GM23338 (cell line): ENCODE measurements at regions not wholly inside any gene's neighbourhood (a gene's known extent, or its start where the extent isn't known, plus 50 kb on each side); places are given as distances from the start of the nearest gene placed in this dataset.

Experiments
- CTCF ChIP-seq, 2 experiments: fragments of 200-600 bp in 1 of 2; sonication (generic) in 1 of 2; conservative IDR thresholded peaks; 2 replicates each; pipeline versions ENCODE4 v1.5.1 to v1.6.1; 2016 to 2017; ENCODE audit warnings: antibody characterized with exemption in 2 of 2, low read depth in 2 of 2, mild to moderate bottlenecking in 2 of 2, moderate library complexity in 1 of 2
- EZH2 ChIP-seq: fragments of 200-600 bp; sonication (generic); IDR thresholded peaks from one replicate; pipeline ENCODE4 v1.8.0; 2017; ENCODE audit warnings: antibody characterized with exemption, mild to moderate bottlenecking, low read depth; ENCODE audit not compliant: unreplicated experiment
- EZH2phosphoT487 ChIP-seq: fragments of 200-600 bp; sonication (generic); IDR thresholded peaks from one replicate; pipeline ENCODE4 v1.8.1; 2018; ENCODE audit warnings: antibody characterized with exemption; ENCODE audit not compliant: unreplicated experiment
- JUNB ChIP-seq: IDR thresholded peaks from one replicate; pipeline ENCODE4 v1.6.1; 2016; ENCODE audit warnings: antibody characterized with exemption; ENCODE audit not compliant: unreplicated experiment
- NANOG ChIP-seq: IDR thresholded peaks from 2 replicates; pipeline ENCODE4 v1.6.1; 2016; ENCODE audit warnings: antibody characterized with exemption, borderline replicate concordance
- POLR2AphosphoS5 ChIP-seq: IDR thresholded peaks from 2 replicates; pipeline ENCODE4 v1.6.1; 2016; ENCODE audit warnings: antibody characterized with exemption, low read depth
- ZNF114 ChIP-seq: fragments of 250-450 bp; sonication (Bioruptor Pico); IDR thresholded peaks from 2 replicates; pipeline ENCODE4 v1.5.0; 2020; ENCODE audit warnings: mild to moderate bottlenecking, moderate library complexity
- ZNF331 ChIP-seq: fragments of 250-450 bp; sonication (Bioruptor Pico); IDR thresholded peaks from 2 replicates; pipeline ENCODE4 v1.5.0; 2020; ENCODE audit warnings: low read depth, mild to moderate bottlenecking, moderate library complexity
- TF ChIP-seq, protein P1 (sequence below): fragments of 250-450 bp; sonication (Bioruptor Pico); IDR thresholded peaks from 2 replicates; pipeline ENCODE4 v1.5.0; 2020; ENCODE audit warnings: mild to moderate bottlenecking, moderate library complexity
- TF ChIP-seq, protein P2 (sequence below): IDR thresholded peaks from one replicate; pipeline ENCODE4 v1.6.1; 2018; ENCODE audit warnings: antibody characterized with exemption; ENCODE audit not compliant: unreplicated experiment
- TF ChIP-seq, protein P3 (sequence below): IDR thresholded peaks from 2 replicates; pipeline ENCODE4 v1.6.1; 2016; ENCODE audit warnings: antibody characterized with exemption

- no peak for TF ChIP-seq POLR2AphosphoS5
- TF ChIP-seq CTCF (conservative IDR thresholded peaks at IDR 0.05; ENCODE audit: low read depth in 2 of 2): no peak
- no peak for TF ChIP-seq ZNF331 (CRISPR knock-in tag)
- TF ChIP-seq NANOG: no peak
- TF ChIP-seq, protein P1, sequence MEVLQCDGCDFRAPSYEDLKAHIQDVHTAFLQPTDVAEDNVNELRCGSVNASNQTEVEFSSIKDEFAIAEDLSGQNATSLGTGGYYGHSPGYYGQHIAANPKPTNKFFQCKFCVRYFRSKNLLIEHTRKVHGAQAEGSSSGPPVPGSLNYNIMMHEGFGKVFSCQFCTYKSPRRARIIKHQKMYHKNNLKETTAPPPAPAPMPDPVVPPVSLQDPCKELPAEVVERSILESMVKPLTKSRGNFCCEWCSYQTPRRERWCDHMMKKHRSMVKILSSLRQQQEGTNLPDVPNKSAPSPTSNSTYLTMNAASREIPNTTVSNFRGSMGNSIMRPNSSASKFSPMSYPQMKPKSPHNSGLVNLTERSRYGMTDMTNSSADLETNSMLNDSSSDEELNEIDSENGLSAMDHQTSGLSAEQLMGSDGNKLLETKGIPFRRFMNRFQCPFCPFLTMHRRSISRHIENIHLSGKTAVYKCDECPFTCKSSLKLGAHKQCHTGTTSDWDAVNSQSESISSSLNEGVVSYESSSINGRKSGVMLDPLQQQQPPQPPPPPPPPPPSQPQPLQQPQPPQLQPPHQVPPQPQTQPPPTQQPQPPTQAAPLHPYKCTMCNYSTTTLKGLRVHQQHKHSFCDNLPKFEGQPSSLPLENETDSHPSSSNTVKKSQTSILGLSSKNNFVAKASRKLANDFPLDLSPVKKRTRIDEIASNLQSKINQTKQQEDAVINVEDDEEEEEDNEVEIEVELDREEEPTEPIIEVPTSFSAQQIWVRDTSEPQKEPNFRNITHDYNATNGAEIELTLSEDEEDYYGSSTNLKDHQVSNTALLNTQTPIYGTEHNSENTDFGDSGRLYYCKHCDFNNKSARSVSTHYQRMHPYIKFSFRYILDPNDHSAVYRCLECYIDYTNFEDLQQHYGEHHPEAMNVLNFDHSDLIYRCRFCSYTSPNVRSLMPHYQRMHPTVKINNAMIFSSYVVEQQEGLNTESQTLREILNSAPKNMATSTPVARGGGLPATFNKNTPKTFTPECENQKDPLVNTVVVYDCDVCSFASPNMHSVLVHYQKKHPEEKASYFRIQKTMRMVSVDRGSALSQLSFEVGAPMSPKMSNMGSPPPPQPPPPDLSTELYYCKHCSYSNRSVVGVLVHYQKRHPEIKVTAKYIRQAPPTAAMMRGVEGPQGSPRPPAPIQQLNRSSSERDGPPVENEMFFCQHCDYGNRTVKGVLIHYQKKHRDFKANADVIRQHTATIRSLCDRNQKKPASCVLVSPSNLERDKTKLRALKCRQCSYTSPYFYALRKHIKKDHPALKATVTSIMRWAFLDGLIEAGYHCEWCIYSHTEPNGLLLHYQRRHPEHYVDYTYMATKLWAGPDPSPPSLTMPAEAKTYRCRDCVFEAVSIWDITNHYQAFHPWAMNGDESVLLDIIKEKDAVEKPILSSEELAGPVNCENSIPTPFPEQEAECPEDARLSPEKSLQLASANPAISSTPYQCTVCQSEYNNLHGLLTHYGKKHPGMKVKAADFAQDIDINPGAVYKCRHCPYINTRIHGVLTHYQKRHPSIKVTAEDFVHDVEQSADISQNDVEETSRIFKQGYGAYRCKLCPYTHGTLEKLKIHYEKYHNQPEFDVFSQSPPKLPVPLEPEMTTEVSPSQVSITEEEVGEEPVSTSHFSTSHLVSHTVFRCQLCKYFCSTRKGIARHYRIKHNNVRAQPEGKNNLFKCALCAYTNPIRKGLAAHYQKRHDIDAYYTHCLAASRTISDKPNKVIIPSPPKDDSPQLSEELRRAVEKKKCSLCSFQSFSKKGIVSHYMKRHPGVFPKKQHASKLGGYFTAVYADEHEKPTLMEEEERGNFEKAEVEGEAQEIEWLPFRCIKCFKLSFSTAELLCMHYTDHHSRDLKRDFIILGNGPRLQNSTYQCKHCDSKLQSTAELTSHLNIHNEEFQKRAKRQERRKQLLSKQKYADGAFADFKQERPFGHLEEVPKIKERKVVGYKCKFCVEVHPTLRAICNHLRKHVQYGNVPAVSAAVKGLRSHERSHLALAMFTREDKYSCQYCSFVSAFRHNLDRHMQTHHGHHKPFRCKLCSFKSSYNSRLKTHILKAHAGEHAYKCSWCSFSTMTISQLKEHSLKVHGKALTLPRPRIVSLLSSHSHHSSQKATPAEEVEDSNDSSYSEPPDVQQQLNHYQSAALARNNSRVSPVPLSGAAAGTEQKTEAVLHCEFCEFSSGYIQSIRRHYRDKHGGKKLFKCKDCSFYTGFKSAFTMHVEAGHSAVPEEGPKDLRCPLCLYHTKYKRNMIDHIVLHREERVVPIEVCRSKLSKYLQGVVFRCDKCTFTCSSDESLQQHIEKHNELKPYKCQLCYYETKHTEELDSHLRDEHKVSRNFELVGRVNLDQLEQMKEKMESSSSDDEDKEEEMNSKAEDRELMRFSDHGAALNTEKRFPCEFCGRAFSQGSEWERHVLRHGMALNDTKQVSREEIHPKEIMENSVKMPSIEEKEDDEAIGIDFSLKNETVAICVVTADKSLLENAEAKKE (CRISPR knock-in tag): no peak
- TF ChIP-seq EZH2: no peak
- no peak for TF ChIP-seq EZH2phosphoT487
- TF ChIP-seq, protein P2, sequence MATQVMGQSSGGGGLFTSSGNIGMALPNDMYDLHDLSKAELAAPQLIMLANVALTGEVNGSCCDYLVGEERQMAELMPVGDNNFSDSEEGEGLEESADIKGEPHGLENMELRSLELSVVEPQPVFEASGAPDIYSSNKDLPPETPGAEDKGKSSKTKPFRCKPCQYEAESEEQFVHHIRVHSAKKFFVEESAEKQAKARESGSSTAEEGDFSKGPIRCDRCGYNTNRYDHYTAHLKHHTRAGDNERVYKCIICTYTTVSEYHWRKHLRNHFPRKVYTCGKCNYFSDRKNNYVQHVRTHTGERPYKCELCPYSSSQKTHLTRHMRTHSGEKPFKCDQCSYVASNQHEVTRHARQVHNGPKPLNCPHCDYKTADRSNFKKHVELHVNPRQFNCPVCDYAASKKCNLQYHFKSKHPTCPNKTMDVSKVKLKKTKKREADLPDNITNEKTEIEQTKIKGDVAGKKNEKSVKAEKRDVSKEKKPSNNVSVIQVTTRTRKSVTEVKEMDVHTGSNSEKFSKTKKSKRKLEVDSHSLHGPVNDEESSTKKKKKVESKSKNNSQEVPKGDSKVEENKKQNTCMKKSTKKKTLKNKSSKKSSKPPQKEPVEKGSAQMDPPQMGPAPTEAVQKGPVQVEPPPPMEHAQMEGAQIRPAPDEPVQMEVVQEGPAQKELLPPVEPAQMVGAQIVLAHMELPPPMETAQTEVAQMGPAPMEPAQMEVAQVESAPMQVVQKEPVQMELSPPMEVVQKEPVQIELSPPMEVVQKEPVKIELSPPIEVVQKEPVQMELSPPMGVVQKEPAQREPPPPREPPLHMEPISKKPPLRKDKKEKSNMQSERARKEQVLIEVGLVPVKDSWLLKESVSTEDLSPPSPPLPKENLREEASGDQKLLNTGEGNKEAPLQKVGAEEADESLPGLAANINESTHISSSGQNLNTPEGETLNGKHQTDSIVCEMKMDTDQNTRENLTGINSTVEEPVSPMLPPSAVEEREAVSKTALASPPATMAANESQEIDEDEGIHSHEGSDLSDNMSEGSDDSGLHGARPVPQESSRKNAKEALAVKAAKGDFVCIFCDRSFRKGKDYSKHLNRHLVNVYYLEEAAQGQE: no peak
- no peak for TF ChIP-seq JUNB
- no peak for TF ChIP-seq ZNF114 (CRISPR knock-in tag)
- TF ChIP-seq, protein P3, sequence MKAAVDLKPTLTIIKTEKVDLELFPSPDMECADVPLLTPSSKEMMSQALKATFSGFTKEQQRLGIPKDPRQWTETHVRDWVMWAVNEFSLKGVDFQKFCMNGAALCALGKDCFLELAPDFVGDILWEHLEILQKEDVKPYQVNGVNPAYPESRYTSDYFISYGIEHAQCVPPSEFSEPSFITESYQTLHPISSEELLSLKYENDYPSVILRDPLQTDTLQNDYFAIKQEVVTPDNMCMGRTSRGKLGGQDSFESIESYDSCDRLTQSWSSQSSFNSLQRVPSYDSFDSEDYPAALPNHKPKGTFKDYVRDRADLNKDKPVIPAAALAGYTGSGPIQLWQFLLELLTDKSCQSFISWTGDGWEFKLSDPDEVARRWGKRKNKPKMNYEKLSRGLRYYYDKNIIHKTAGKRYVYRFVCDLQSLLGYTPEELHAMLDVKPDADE: no peak
Measured at GRCh38 chr9:32010322-32010721, 374.1 kb upstream of the ACO1 start.
